Choroid plexus epithelial cell (primary cell): ENCODE measurements at regions not wholly inside any gene's neighbourhood (a gene's known extent, or its start where the extent isn't known, plus 50 kb on each side); places are given as distances from the start of the nearest gene placed in this dataset.

Source experiments
- DNase-seq: peaks from one replicate; pipeline ENCODE4 v3.0.0-alpha.2; 2010; ENCODE audit warnings: low read depth
- H3K4me3 ChIP-seq: 2 replicates; pipeline ENCODE4 v1.5.1; 2011; ENCODE audit warnings: low read depth, mild to moderate bottlenecking, control low read depth, low read length, moderate library complexity
- CTCF ChIP-seq: conservative IDR thresholded peaks from 2 replicates; pipeline ENCODE4 v1.5.1; 2011; ENCODE audit warnings: low read depth, mild to moderate bottlenecking, control low read depth, inconsistent platforms, low read length, moderate library complexity

GRCh38 chr4:100087743-100088142 lies 102.5 kb downstream of the DDIT4L start:
- TF ChIP-seq CTCF = no peak
- no peak for DNase-seq
- H3K4me3 ChIP-seq = no peak overlapping the region

- H3K4me3 ChIP-seq = no peak overlapping the region
- no peak for TF ChIP-seq CTCF
- no peak for DNase-seq
Observed at GRCh38 chr4:100086766-100087431, 103.4 kb downstream of the DDIT4L start.

- H3K4me3 ChIP-seq = no peak overlapping the region
- no peak for DNase-seq
- no peak for TF ChIP-seq CTCF
Observed at GRCh38 chr4:100084892-100085291, 105.4 kb downstream of the DDIT4L start.

- TF ChIP-seq CTCF = no peak
Observed at GRCh38 chr4:100083289-100083688, 107.0 kb downstream of the DDIT4L start.

GRCh38 chr4:100082852-100083251 lies 107.4 kb downstream of the DDIT4L start:
- no peak overlapping the region for H3K4me3 ChIP-seq
- TF ChIP-seq CTCF = no peak
- DNase-seq = no peak

More at GRCh38 chr4:100083289-100083688, 107.0 kb downstream of the DDIT4L start:
- no peak overlapping the region for H3K4me3 ChIP-seq
- no peak for DNase-seq

GRCh38 chr4:100081491-100081890 lies 108.8 kb downstream of the DDIT4L start:
- H3K4me3 ChIP-seq = no peak overlapping the region
- no peak for DNase-seq
- no peak for TF ChIP-seq CTCF

- no peak for DNase-seq
- no peak for TF ChIP-seq CTCF
- no peak overlapping the region for H3K4me3 ChIP-seq
Observed at GRCh38 chr4:100079264-100079663, 111.0 kb downstream of the DDIT4L start.
